Keratinocyte (primary cell): ENCODE measurements at regions not wholly inside any gene's neighbourhood (a gene's known extent, or its start where the extent isn't known, plus 50 kb on each side); places are given as distances from the start of the nearest gene placed in this dataset.
A peak's percentile ranks its signal among the peaks of the same experiment; 100 is the strongest.

ENCODE experiments used
- DNase-seq: peaks from one replicate; pipeline ENCODE4 v3.0.0-alpha.2; 2011; ENCODE audit warnings: low read depth, missing footprints, low spot score
- FAIRE-seq: peaks from 2 replicates; lab custom pipeline; 2011; peaks lifted over from hg19 to GRCh38; lab: Jason Lieb, UNC
- H2AFZ ChIP-seq: 2 replicates; pipeline ENCODE4 v1.6.0; 2012; ENCODE audit warnings: low read length, control low read depth, inconsistent platforms; ENCODE audit not compliant: control insufficient read depth
- H3K27ac ChIP-seq: 2 replicates; pipeline ENCODE4 v1.5.1; 2011; ENCODE audit warnings: low read length; ENCODE audit not compliant: control insufficient read depth, insufficient read depth
- H3K27me3 ChIP-seq: 3 replicates; pipeline ENCODE4 v1.6.0; 2011; ENCODE audit warnings: low read length; ENCODE audit not compliant: control insufficient read depth, insufficient read depth; ENCODE audit errors: extremely low read depth
- H3K36me3 ChIP-seq, 2 experiments: 2 replicates in 1 of 2; 3 replicates in 1 of 2; pipeline ENCODE4 v1.5.1; 2011; ENCODE audit warnings: low read length in 2 of 2, mild to moderate bottlenecking in 1 of 2; ENCODE audit not compliant: control insufficient read depth in 2 of 2, insufficient read depth in 2 of 2; ENCODE audit errors: extremely low read depth in 1 of 2
- H3K4me1 ChIP-seq: 3 replicates; pipeline ENCODE4 v1.5.1; 2011; ENCODE audit warnings: low read length; ENCODE audit not compliant: control insufficient read depth, insufficient read depth; ENCODE audit errors: extremely low read depth
- H3K4me2 ChIP-seq: 3 replicates; pipeline ENCODE4 v1.6.0; 2011; ENCODE audit warnings: low read depth, low read length; ENCODE audit not compliant: control insufficient read depth, insufficient read depth; ENCODE audit errors: extremely low read depth
- H3K4me3 ChIP-seq, 3 experiments: fragments of 200-600 bp in 1 of 3; sonication (generic) in 1 of 3; 2 replicates in 2 of 3; 3 replicates in 1 of 3; pipeline ENCODE4 v1.5.1; 2011 to 2016; ENCODE audit warnings: low read length in 3 of 3, mild to moderate bottlenecking in 3 of 3, control low read depth in 2 of 3, inconsistent platforms in 1 of 3, low read depth in 1 of 3, mixed read lengths in 1 of 3, mixed run types in 1 of 3, moderate library complexity in 1 of 3; ENCODE audit not compliant: control insufficient read depth in 2 of 3, insufficient read depth in 2 of 3; ENCODE audit errors: extremely low read depth in 1 of 3
- H3K79me2 ChIP-seq: 2 replicates; pipeline ENCODE4 v1.6.0; 2012; ENCODE audit warnings: low read length; ENCODE audit not compliant: control insufficient read depth, insufficient read depth
- H3K9ac ChIP-seq: 3 replicates; pipeline ENCODE4 v1.6.0; 2011; ENCODE audit warnings: low read length; ENCODE audit not compliant: control insufficient read depth, insufficient read depth; ENCODE audit errors: extremely low read depth
- H3K9me1 ChIP-seq: 3 replicates; pipeline ENCODE4 v1.6.0; 2011; ENCODE audit warnings: low read length; ENCODE audit not compliant: control insufficient read depth, insufficient read depth; ENCODE audit errors: extremely low read depth
- H3K9me3 ChIP-seq: 2 replicates; pipeline ENCODE4 v1.5.1; 2012; ENCODE audit warnings: low read depth, low read length; ENCODE audit not compliant: control insufficient read depth
- H4K20me1 ChIP-seq: 3 replicates; pipeline ENCODE4 v1.6.0; 2011; ENCODE audit warnings: low read length; ENCODE audit not compliant: control insufficient read depth, insufficient read depth; ENCODE audit errors: extremely low read depth
- CTCF ChIP-seq, 3 experiments: IDR thresholded peaks in 1 of 3; conservative IDR thresholded peaks in 1 of 3; optimal IDR thresholded peaks in 1 of 3; 2 replicates in 2 of 3; 3 replicates in 1 of 3; pipeline versions ENCODE3 to v1.5.1; 2011; ENCODE audit warnings: low read length in 3 of 3, mild to moderate bottlenecking in 3 of 3, moderate library complexity in 2 of 3, control low read depth in 1 of 3, inconsistent platforms in 1 of 3; ENCODE audit not compliant: insufficient read depth in 2 of 3; ENCODE audit errors: extremely low read depth in 1 of 3
- EZH2 ChIP-seq: IDR thresholded peaks from one replicate; pipeline ENCODE4 v1.6.1; 2012; ENCODE audit warnings: inconsistent platforms, mild to moderate bottlenecking, low read length, moderate library complexity
- dilution Hi-C: fragments of 300-500 bp; cut with MboI; formaldehyde crosslinking; loops from one replicate; pipeline ENCODE4 v1.7.0; 2020; ENCODE audit warnings: low sequenced_read_pairs; ENCODE audit not compliant: extremely low pct_ligation_motif_present

DNA sequence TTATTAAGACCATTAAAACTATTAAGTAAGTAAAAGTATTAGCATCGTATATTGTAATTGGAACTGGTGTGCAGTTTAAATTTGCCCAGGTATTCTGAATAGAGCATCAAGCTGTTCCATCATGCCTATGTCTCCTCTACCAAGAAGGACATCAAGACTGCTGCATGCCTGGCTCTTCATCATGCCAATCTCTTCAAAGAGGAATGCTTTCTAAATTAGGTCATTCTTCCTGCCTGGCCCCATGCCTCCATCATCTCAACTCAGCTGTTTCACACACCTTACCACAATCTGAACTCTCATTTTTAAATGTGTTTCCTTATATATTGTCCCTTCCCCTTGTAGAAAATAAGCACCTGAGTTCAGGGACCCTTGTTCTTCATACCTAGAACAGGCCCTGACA is 270.5 kb upstream of the PPARGC1A start:
- H3K36me3 ChIP-seq, result no peaks in the 10 kb centered on the region
- no peak overlapping the region for H3K4me3 ChIP-seq
- H3K27ac ChIP-seq, result no peak overlapping the region
- no peak overlapping the region for H2AFZ ChIP-seq
- DNase-seq, result no peak
- no peak overlapping the region for H3K4me2 ChIP-seq
- no peaks in the 10 kb centered on the region for H3K79me2 ChIP-seq
- TF ChIP-seq EZH2 (no peak), CTCF (optimal IDR thresholded peaks at IDR 0.05 in 1 of 3, IDR thresholded peaks at IDR 0.05 in 1 of 3, conservative IDR thresholded peaks at IDR 0.05 in 1 of 3; ENCODE audit: extremely low read depth in 1 of 3, insufficient read depth in 2 of 3, low read length in 3 of 3) (no peak)
- no peak overlapping the region for H3K9ac ChIP-seq
- no peaks in the 10 kb centered on the region for H3K4me1 ChIP-seq
- no peaks in the 10 kb centered on the region for H3K27me3 ChIP-seq
- no peaks in the 10 kb centered on the region for H4K20me1 ChIP-seq
- no peaks in the 10 kb centered on the region for H3K9me1 ChIP-seq
- dilution Hi-C loops, result no loop called here
- H3K9me3 ChIP-seq, result no peaks in the 10 kb centered on the region
- peak; percentile 68 for FAIRE-seq

DNA sequence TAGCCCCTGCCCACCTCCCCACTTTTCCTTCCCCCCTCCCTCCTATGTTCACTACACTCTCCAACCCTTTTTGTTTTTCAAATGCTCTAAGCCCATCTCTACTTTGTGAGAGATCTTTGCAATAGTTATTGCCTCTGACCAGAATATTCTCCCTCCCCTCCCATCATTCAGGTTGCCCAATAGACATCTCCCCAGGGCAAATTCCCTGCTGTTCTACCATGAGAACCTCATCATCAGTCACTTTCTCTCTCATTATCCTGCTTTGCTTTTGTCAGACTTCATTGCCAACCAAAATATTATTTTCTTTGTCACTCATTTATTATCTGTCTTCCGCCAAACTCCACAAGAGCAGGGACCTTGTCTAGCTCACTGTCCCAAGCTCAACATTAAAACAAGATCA is 268.2 kb upstream of the PPARGC1A start:
- H3K4me3 ChIP-seq, result no peak overlapping the region
- no peak for DNase-seq
- H3K79me2 ChIP-seq, result no peaks in the 10 kb centered on the region
- H3K27me3 ChIP-seq, result no peaks in the 10 kb centered on the region
- dilution Hi-C loops, result no loop called here
- TF ChIP-seq CTCF (optimal IDR thresholded peaks at IDR 0.05 in 1 of 3, IDR thresholded peaks at IDR 0.05 in 1 of 3, conservative IDR thresholded peaks at IDR 0.05 in 1 of 3; ENCODE audit: extremely low read depth in 1 of 3, insufficient read depth in 2 of 3, low read length in 3 of 3) (no peak), EZH2 (no peak)
- no peaks in the 10 kb centered on the region for H3K36me3 ChIP-seq
- no peak overlapping the region for H3K27ac ChIP-seq
- H3K9me3 ChIP-seq, result no peaks in the 10 kb centered on the region
- H3K4me2 ChIP-seq, result no peak overlapping the region
- no peak overlapping the region for H2AFZ ChIP-seq
- no peak overlapping the region for H3K9ac ChIP-seq
- FAIRE-seq, result no peak
- H3K9me1 ChIP-seq, result no peaks in the 10 kb centered on the region
- no peaks in the 10 kb centered on the region for H4K20me1 ChIP-seq
- H3K4me1 ChIP-seq, result no peaks in the 10 kb centered on the region
